GM10266 (cell line): ENCODE measurements at regions not wholly inside any gene's neighbourhood (a gene's known extent, or its start where the extent isn't known, plus 50 kb on each side); places are given as distances from the start of the nearest gene placed in this dataset.

Experiments used
- DNase-seq: peaks from one replicate; pipeline ENCODE4 v3.0.0; 2012; ENCODE audit errors: extremely low spot score
- CTCF ChIP-seq: IDR thresholded peaks from 2 replicates; pipeline ENCODE4 v1.5.1; 2012; ENCODE audit warnings: mild to moderate bottlenecking, low read depth; ENCODE audit not compliant: control insufficient read depth, insufficient read depth; ENCODE audit errors: missing control alignments

- no peak for DNase-seq
- TF ChIP-seq CTCF: no peak
These were observed 147.8 kb upstream of the RPL38 start for GRCh38 chr17:74055508-74056160.

- no peak for TF ChIP-seq CTCF
- no peak for DNase-seq
These were observed 143.8 kb upstream of the RPL38 start for GRCh38 chr17:74059479-74060240.

- no peak for TF ChIP-seq CTCF
- DNase-seq: no peak
These were observed 141.7 kb upstream of the RPL38 start for GRCh38 chr17:74061758-74062157.

- DNase-seq: no peak
- TF ChIP-seq CTCF: no peak
These were observed 141.2 kb upstream of the RPL38 start for GRCh38 chr17:74062234-74062633.

- TF ChIP-seq CTCF: no peak
- DNase-seq: no peak
These were observed 140.0 kb upstream of the RPL38 start for GRCh38 chr17:74063439-74063838.

- no peak for DNase-seq
- no peak for TF ChIP-seq CTCF
These were observed 133.1 kb upstream of the RPL38 start for GRCh38 chr17:74070374-74070773.
